Uterus (tissue), 3 donors: ENCODE measurements at regions not wholly inside any gene's neighbourhood (a gene's known extent, or its start where the extent isn't known, plus 50 kb on each side); places are given as distances from the start of the nearest gene placed in this dataset.

Source experiments
- DNase-seq, 2 donors: peaks; one replicate each; pipeline ENCODE4 v3.0.0-alpha.2; 2019 to 2020
- H3K27ac ChIP-seq, 2 donors: fragments of 200-600 bp; sonication (generic); 1 replicate in 1 of 2; 2 replicates in 1 of 2; pipeline ENCODE4 v1.5.1; 2016 to 2018
- H3K27me3 ChIP-seq, 2 donors: fragments of 200-600 bp; sonication (generic); one replicate each; pipeline ENCODE4 v1.5.1; 2018 to 2019; ENCODE audit warnings: control low read depth in 1 of 2
- H3K36me3 ChIP-seq, 2 donors: fragments of 200-600 bp; sonication (generic); one replicate each; pipeline ENCODE4 v1.5.1; 2019; ENCODE audit warnings: control low read depth in 1 of 2
- H3K4me1 ChIP-seq, 2 donors: fragments of 200-600 bp; sonication (generic); one replicate each; pipeline ENCODE4 v1.5.1; 2018 to 2019; ENCODE audit warnings: control low read depth in 1 of 2
- H3K4me3 ChIP-seq, 2 donors: fragments of 200-600 bp; sonication (generic); 1 replicate in 1 of 2; 2 replicates in 1 of 2; pipeline ENCODE4 v1.5.1; 2018 to 2019; ENCODE audit warnings: mild to moderate bottlenecking in 1 of 2
- H3K9me3 ChIP-seq, 2 donors: fragments of 200-600 bp; sonication (generic); one replicate each; pipeline ENCODE4 v1.5.1; 2019; ENCODE audit warnings: control low read depth in 1 of 2
- POLR2A ChIP-seq, 2 donors: fragments of 450-650 bp; IDR thresholded peaks; one replicate each; pipeline ENCODE4 v1.6.1; 2016; ENCODE audit warnings: antibody characterized with exemption in 2 of 2, mild to moderate bottlenecking in 1 of 2, moderate library complexity in 1 of 2
- intact Hi-C: fragments of 100-400 bp; cut with DNase I; formaldehyde crosslinking; loops from one replicate; pipeline ENCODE4 v1.15.1; 2023; ENCODE audit warnings: low total_unique reads
- TF ChIP-seq, protein P1 (sequence below), 4 experiments: fragments of 200-600 bp in 2 of 4; fragments of 450-650 bp in 2 of 4; sonication (generic) in 2 of 4; IDR thresholded peaks; one replicate each; pipeline ENCODE4 v1.5.1; 2016 to 2019; ENCODE audit warnings: antibody characterized with exemption in 4 of 4, mild to moderate bottlenecking in 2 of 4, moderate library complexity in 1 of 4
- donor health status: DM: yes; HTN: yes; CAD: no.

DNA sequence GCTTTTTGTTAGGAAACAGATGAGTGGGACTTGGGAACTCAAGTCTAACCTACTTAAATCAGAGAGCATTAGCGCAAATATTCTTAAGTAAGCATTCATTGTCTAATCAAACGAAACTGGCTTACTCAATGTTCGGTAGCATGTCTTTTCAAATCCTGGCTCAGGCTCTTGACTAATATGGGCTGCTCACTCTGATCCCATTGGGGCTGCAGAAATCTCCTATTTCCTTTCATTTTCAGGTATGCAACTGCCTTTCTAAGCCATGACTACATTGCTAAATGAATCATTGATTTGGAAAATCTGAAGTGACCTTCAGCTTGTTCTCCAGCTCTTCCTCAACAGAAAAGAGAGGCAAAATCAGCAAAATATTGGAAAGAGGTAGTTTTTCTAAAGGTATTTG, 2084.4 kb upstream of the PIK3C3 start:
- no peaks in the 10 kb centered on the region for H3K36me3 ChIP-seq
- no peak for DNase-seq
- TF ChIP-seq, protein P1, sequence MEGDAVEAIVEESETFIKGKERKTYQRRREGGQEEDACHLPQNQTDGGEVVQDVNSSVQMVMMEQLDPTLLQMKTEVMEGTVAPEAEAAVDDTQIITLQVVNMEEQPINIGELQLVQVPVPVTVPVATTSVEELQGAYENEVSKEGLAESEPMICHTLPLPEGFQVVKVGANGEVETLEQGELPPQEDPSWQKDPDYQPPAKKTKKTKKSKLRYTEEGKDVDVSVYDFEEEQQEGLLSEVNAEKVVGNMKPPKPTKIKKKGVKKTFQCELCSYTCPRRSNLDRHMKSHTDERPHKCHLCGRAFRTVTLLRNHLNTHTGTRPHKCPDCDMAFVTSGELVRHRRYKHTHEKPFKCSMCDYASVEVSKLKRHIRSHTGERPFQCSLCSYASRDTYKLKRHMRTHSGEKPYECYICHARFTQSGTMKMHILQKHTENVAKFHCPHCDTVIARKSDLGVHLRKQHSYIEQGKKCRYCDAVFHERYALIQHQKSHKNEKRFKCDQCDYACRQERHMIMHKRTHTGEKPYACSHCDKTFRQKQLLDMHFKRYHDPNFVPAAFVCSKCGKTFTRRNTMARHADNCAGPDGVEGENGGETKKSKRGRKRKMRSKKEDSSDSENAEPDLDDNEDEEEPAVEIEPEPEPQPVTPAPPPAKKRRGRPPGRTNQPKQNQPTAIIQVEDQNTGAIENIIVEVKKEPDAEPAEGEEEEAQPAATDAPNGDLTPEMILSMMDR (IDR thresholded peaks at IDR 0.05) = no peak
- no peak for TF ChIP-seq POLR2A (IDR thresholded peaks at IDR 0.05)
- intact Hi-C loops = no loop called here
- no peaks in the 10 kb centered on the region for H3K27me3 ChIP-seq
- H3K9me3 ChIP-seq = no peaks in the 10 kb centered on the region
- H3K27ac ChIP-seq = no peak overlapping the region
- no peaks in the 10 kb centered on the region for H3K4me1 ChIP-seq
- H3K4me3 ChIP-seq = no peak overlapping the region

DNA sequence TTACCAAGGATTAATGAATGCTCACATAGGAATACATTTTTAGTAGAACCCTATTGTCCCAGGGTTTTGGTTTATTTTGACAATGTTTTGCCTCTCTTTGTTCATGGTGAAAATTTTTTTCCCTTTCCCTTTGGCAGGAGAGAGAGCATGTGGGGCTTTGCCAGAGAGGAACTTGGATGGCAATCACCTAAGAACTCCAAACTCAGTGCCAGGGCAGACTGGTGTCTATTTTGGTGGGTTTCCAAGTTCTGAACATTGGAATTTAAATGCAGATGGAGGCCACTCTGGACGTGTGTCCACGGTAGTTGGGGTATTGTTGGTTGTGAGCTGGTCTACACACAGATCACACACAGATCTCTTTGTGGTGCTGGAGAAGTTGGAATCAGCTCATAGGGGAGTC, 2091.1 kb upstream of the PIK3C3 start:
- H3K4me1 ChIP-seq = no peaks in the 10 kb centered on the region
- DNase-seq = no peak
- intact Hi-C loops = no loop called here
- no peaks in the 10 kb centered on the region for H3K36me3 ChIP-seq
- TF ChIP-seq, protein P1 (IDR thresholded peaks at IDR 0.05) = no peak
- no peak for TF ChIP-seq POLR2A (IDR thresholded peaks at IDR 0.05)
- no peaks in the 10 kb centered on the region for H3K27me3 ChIP-seq
- no peak overlapping the region for H3K27ac ChIP-seq
- no peaks in the 10 kb centered on the region for H3K9me3 ChIP-seq
- no peak overlapping the region for H3K4me3 ChIP-seq

DNA sequence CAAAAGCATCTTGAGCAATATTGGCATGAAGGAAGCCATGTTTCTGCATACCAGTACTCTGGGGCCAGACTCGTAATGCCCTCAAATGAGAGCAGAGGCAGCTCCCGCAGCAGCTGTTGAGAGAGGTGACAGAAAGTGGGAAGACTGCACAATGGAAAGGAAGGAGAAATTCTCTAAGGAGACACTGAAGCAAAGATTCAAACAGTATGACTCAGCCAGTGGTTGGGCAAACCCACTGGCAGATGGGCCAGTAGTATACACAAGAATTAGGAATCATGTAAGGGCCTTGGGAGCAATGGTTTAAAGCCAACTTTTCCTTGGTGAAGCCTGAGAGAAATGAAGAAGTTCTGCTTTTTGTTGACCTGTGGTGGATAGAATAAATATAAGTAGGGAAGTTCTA, 2092.7 kb upstream of the PIK3C3 start:
- H3K27ac ChIP-seq = no peak overlapping the region
- no peaks in the 10 kb centered on the region for H3K27me3 ChIP-seq
- no peaks in the 10 kb centered on the region for H3K9me3 ChIP-seq
- intact Hi-C loops = no loop called here
- no peak for DNase-seq
- H3K4me1 ChIP-seq = no peaks in the 10 kb centered on the region
- TF ChIP-seq, protein P1 (IDR thresholded peaks at IDR 0.05) = no peak
- no peak for TF ChIP-seq POLR2A (IDR thresholded peaks at IDR 0.05)
- H3K36me3 ChIP-seq = no peaks in the 10 kb centered on the region
- no peak overlapping the region for H3K4me3 ChIP-seq

DNA sequence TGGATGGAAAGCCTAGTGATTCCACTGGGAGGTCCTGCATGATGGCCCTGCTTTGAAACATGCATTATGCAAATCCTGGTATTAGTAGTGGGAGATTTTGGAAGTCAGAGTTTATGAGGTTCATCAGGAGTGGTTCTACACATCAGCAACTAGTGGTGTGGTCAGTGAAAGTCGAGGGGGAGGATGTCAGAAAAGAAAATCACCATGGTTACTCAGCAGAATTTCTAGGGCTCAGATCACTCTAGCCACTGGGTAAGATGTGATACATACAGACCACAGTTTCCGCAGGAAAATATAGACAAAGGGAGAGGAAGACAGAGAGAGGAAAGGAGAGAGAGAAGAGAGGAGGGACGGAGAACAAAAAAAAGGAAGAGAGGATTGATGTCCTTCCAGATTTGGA, 2100.7 kb upstream of the PIK3C3 start:
- H3K36me3 ChIP-seq = no peaks in the 10 kb centered on the region
- intact Hi-C loops = no loop called here
- no peak overlapping the region for H3K4me3 ChIP-seq
- no peaks in the 10 kb centered on the region for H3K9me3 ChIP-seq
- H3K4me1 ChIP-seq = no peaks in the 10 kb centered on the region
- H3K27ac ChIP-seq = no peak overlapping the region
- DNase-seq = no peak
- no peaks in the 10 kb centered on the region for H3K27me3 ChIP-seq
- TF ChIP-seq, protein P1 (IDR thresholded peaks at IDR 0.05) = no peak
- no peak for TF ChIP-seq POLR2A (IDR thresholded peaks at IDR 0.05)

DNA sequence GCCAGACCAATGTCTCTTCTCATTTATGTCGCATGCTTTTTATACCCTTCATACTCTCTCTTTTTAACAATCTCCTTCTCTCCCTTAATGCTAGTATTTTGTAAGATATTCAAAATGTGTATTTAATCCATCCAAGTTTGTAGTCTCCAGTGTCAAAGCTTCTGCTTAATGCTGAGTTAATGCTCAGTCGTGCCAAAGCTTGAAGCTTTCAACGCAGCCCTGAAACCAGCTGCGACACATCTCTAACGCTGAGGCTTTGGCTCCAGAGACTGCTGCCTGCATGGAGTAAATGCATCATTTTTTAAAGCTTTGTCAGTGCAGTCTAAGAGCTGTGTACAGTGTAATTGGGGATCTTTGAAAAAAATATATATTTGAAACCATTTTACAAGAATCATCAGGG, 2108.8 kb upstream of the PIK3C3 start:
- H3K27me3 ChIP-seq = no peaks in the 10 kb centered on the region
- intact Hi-C loops = no loop called here
- no peak overlapping the region for H3K4me3 ChIP-seq
- no peak overlapping the region for H3K27ac ChIP-seq
- TF ChIP-seq, protein P1 (IDR thresholded peaks at IDR 0.05) = no peak
- TF ChIP-seq POLR2A (IDR thresholded peaks at IDR 0.05) = no peak
- H3K36me3 ChIP-seq = no peaks in the 10 kb centered on the region
- H3K4me1 ChIP-seq = no peaks in the 10 kb centered on the region
- no peaks in the 10 kb centered on the region for H3K9me3 ChIP-seq
- no peak for DNase-seq
